SK-N-SH treated with all-trans-retinoic acid at 6 μM for 48 hours (cell line): ENCODE measurements at regions not wholly inside any gene's neighbourhood (a gene's known extent, or its start where the extent isn't known, plus 50 kb on each side); places are given as distances from the start of the nearest gene placed in this dataset.

Source experiments
- ARNTL ChIP-seq: fragments of 450-650 bp; formaldehyde crosslinking; IDR thresholded peaks from 2 replicates; pipeline ENCODE4 v1.5.0; 2020; ENCODE audit warnings: low read depth, mild to moderate bottlenecking, moderate library complexity, borderline replicate concordance
- CREB5 ChIP-seq: fragments of 250-450 bp; sonication (Bioruptor Pico); IDR thresholded peaks from 2 replicates; pipeline ENCODE4 v1.5.1; 2020; ENCODE audit warnings: low read depth, mild to moderate bottlenecking, moderate library complexity
- GLIS3 ChIP-seq: fragments of 250-450 bp; sonication (Bioruptor Pico); IDR thresholded peaks from 2 replicates; pipeline ENCODE4 v1.5.0; 2020; ENCODE audit warnings: mild to moderate bottlenecking, moderate library complexity
- PATZ1 ChIP-seq: fragments of 250-450 bp; sonication (Bioruptor Pico); IDR thresholded peaks from 2 replicates; pipeline ENCODE4 v1.8.0; 2020; ENCODE audit warnings: mild to moderate bottlenecking, moderate library complexity, borderline replicate concordance
- PPARA ChIP-seq: fragments of 250-450 bp; sonication (Bioruptor Pico); IDR thresholded peaks from 2 replicates; pipeline ENCODE4 v1.5.0; 2020; ENCODE audit warnings: mild to moderate bottlenecking, borderline replicate concordance
- SNAI2 ChIP-seq: fragments of 250-450 bp; sonication (Bioruptor Pico); IDR thresholded peaks from 2 replicates; pipeline ENCODE4 v1.5.0; 2020; ENCODE audit warnings: mild to moderate bottlenecking, moderate library complexity
- TOX ChIP-seq: fragments of 250-450 bp; sonication (Bioruptor Pico); IDR thresholded peaks from 2 replicates; pipeline ENCODE4 v1.8.0; 2021; ENCODE audit warnings: mild to moderate bottlenecking, moderate library complexity, borderline replicate concordance
- TSHZ2 ChIP-seq: fragments of 250-450 bp; sonication (Bioruptor Pico); IDR thresholded peaks from 2 replicates; pipeline ENCODE4 v1.5.0; 2020; ENCODE audit warnings: mild to moderate bottlenecking, moderate library complexity
- ZFP3 ChIP-seq: fragments of 250-450 bp; sonication (Bioruptor Pico); IDR thresholded peaks from 2 replicates; pipeline ENCODE4 v1.5.0; 2020; ENCODE audit warnings: mild to moderate bottlenecking, moderate library complexity

- TF ChIP-seq PATZ1 (no peak), TSHZ2 (CRISPR knock-in tag) (no peak), ARNTL (no peak), TOX (CRISPR knock-in tag) (no peak), GLIS3 (no peak), CREB5 (CRISPR knock-in tag) (no peak), SNAI2 (CRISPR knock-in tag) (no peak), PPARA (CRISPR knock-in tag) (no peak), ZFP3 (CRISPR knock-in tag) (no peak)
Measured at GRCh38 chr13:78256484-78256883, 337.9 kb upstream of the EDNRB start.
